ENCODE measurements at regions not wholly inside any gene's neighbourhood (a gene's known extent, or its start where the extent isn't known, plus 50 kb on each side); places are given as distances from the start of the nearest gene placed in this dataset.

DNA sequence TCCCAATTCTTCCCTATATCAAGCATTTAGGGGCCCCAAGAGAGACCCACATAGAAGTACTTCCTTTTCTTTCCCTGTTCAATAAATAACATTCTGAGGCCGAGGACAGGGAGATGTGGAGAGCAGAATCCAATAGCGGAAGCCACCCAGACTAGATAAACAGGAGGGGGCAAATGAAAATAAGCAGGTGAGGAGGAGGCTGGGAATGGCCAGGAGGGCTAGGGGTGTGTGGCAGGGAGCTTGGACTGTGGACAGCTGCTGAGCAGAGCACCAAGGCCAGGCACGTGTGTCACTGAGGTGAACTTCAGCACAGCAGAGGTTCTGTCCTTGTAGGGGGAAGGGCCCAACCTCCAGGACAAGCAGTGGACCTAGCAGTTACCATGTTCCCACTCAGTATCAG, 339.2 kb downstream of the FOXA2 start:
- Histone ChIP-seq H3K4me3 (ENCODE audit: low read depth, low read length) (no peak overlapping the region), H3K36me3 (no peaks in the 10 kb centered on the region), H3K27ac (no peak overlapping the region), H3K27me3 (ENCODE audit: insufficient read depth, low read depth, severe bottlenecking) (peaks cover 55% of the 10 kb centered on the region), H3K9me3 (ENCODE audit: severe bottlenecking) (no peaks in the 10 kb centered on the region)
- DNase-seq = no peak
- TF ChIP-seq, protein P1, sequence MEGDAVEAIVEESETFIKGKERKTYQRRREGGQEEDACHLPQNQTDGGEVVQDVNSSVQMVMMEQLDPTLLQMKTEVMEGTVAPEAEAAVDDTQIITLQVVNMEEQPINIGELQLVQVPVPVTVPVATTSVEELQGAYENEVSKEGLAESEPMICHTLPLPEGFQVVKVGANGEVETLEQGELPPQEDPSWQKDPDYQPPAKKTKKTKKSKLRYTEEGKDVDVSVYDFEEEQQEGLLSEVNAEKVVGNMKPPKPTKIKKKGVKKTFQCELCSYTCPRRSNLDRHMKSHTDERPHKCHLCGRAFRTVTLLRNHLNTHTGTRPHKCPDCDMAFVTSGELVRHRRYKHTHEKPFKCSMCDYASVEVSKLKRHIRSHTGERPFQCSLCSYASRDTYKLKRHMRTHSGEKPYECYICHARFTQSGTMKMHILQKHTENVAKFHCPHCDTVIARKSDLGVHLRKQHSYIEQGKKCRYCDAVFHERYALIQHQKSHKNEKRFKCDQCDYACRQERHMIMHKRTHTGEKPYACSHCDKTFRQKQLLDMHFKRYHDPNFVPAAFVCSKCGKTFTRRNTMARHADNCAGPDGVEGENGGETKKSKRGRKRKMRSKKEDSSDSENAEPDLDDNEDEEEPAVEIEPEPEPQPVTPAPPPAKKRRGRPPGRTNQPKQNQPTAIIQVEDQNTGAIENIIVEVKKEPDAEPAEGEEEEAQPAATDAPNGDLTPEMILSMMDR (IDR thresholded peaks at IDR 0.05; ENCODE audit: low read depth, low read length) = no peak

DNA sequence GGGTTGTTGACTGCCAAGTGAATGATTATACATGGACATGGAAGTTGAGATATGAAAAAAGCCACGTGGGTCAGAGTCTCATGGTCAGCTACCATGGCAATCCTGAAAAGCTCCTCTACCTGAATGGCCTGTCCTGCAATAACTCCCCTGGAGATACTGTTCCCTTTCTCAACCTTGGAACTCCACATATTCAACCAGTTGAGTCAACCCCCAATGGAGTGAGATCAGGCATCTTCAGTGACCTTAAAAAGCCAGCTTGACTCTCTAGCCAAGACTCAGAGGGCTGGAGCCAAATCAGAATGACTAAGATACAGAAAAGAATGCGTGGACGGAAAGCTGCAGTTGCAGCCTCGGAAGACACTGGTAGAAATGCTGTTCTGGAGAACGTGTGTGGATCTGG, 341.3 kb downstream of the FOXA2 start:
- TF ChIP-seq, protein P1 (IDR thresholded peaks at IDR 0.05; ENCODE audit: low read depth, low read length) = no peak
- H3K36me3 ChIP-seq = no peaks in the 10 kb centered on the region

DNA sequence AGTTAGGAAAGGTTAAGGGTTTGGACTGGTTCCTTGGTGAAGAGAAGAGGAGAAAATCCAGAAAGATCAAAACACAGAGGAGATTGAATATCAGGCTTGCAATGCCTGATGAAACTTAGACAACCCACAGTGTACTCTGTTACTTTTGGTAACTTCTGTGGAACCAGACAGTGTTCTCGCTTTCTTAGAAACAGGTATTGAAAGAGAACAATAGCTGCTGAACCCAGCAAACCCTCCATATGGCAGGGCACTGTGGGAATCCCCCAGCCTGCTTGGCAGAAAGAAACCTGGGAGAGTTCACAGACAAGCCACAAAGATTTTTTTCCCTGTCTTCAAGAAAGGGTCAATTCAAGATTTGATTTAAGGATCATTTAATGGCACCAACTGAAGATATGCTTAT, 342.8 kb downstream of the FOXA2 start:
- no peak for DNase-seq
- H3K36me3 ChIP-seq = no peaks in the 10 kb centered on the region
- no peak overlapping the region for H3K27ac ChIP-seq
- H3K4me3 ChIP-seq (ENCODE audit: low read depth, low read length) = no peak overlapping the region
- TF ChIP-seq, protein P1 (IDR thresholded peaks at IDR 0.05; ENCODE audit: low read depth, low read length) = no peak
- H3K27me3 ChIP-seq (ENCODE audit: insufficient read depth, low read depth, severe bottlenecking) = peaks cover 54% of the 10 kb centered on the region
- H3K9me3 ChIP-seq (ENCODE audit: severe bottlenecking) = no peaks in the 10 kb centered on the region

More for the DNA sequence above, 341.3 kb downstream of the FOXA2 start:
- no peaks in the 10 kb centered on the region for H3K9me3 ChIP-seq (ENCODE audit: severe bottlenecking)
- no peak overlapping the region for H3K27ac ChIP-seq
- H3K4me3 ChIP-seq (ENCODE audit: low read depth, low read length) = no peak overlapping the region
- peaks cover 56% of the 10 kb centered on the region for H3K27me3 ChIP-seq (ENCODE audit: insufficient read depth, low read depth, severe bottlenecking)
- DNase-seq = no peak

DNA sequence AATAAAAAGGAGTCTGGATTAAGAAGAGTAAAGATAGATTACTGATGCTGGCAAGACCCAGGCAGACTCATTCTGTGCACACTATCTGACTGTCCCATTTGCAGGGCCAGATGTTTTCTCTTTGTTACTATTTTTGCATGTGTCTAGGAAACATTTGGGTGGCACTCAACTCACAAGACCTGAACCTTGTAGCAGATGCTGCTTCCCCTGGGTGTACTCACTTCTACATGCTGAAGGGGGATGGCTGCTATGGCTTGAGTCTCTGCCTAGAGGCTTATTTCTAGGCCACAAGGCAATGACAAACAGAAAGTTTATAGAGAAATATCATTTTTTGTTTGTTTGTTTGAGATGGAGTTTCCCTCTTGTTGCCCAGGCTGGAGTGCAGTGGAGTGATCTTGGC, 351.4 kb downstream of the FOXA2 start:
- DNase-seq = no peak
- H3K9me3 ChIP-seq (ENCODE audit: severe bottlenecking) = no peaks in the 10 kb centered on the region
- H3K4me3 ChIP-seq (ENCODE audit: low read depth, low read length) = no peak overlapping the region
- no peaks in the 10 kb centered on the region for H3K36me3 ChIP-seq
- H3K27me3 ChIP-seq (ENCODE audit: insufficient read depth, low read depth, severe bottlenecking) = peaks cover 70% of the 10 kb centered on the region
- TF ChIP-seq, protein P1 (IDR thresholded peaks at IDR 0.05; ENCODE audit: low read depth, low read length) = no peak
- no peak overlapping the region for H3K27ac ChIP-seq

DNA sequence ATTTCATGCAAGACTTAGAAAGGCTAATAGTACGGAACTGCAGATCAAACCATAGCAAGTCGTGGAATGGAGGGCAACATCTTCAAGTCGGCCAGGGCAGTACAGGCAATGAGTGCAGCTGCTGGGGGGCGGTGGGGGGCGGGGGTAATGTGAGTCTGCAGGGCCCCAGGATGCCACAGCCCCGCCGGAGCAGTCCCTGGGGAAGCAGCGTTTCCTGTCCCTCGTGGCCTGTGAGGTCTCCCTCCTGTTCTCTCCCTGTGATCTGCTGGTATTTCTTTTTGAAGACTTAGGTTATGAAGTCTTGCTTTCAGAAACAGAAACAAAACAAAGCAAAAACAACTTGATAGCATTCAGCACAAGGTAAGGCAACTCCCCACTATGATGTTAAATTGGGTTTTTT, 351.9 kb downstream of the FOXA2 start:
- no peak overlapping the region for H3K27ac ChIP-seq
- no peak overlapping the region for H3K4me3 ChIP-seq (ENCODE audit: low read depth, low read length)
- no peaks in the 10 kb centered on the region for H3K9me3 ChIP-seq (ENCODE audit: severe bottlenecking)
- DNase-seq = no peak
- H3K36me3 ChIP-seq = no peaks in the 10 kb centered on the region
- H3K27me3 ChIP-seq (ENCODE audit: insufficient read depth, low read depth, severe bottlenecking) = peaks cover 70% of the 10 kb centered on the region
- TF ChIP-seq, protein P1 (IDR thresholded peaks at IDR 0.05; ENCODE audit: low read depth, low read length) = no peak

All from WERI-Rb-1 (cell line).